Bronchial epithelial cell (primary cell): ENCODE measurements at regions not wholly inside any gene's neighbourhood (a gene's known extent, or its start where the extent isn't known, plus 50 kb on each side); places are given as distances from the start of the nearest gene placed in this dataset.

Experiments used
- DNase-seq: peaks from one replicate; pipeline ENCODE4 v3.0.0-alpha.2; 2010; ENCODE audit warnings: low read depth
- FAIRE-seq: peaks from 2 replicates; lab custom pipeline; 2011; peaks lifted over from hg19 to GRCh38; lab: Jason Lieb, UNC
- H3K27me3 ChIP-seq: 2 replicates; pipeline ENCODE4 v1.5.1; 2011; ENCODE audit warnings: low read length; ENCODE audit not compliant: control insufficient read depth, insufficient read depth
- H3K36me3 ChIP-seq: 2 replicates; pipeline ENCODE4 v1.5.1; 2011; ENCODE audit warnings: low read length; ENCODE audit not compliant: control insufficient read depth, insufficient read depth
- H3K4me3 ChIP-seq: 2 replicates; pipeline ENCODE4 v1.5.1; 2011; ENCODE audit warnings: mild to moderate bottlenecking, low read depth, low read length, control low read depth
- CTCF ChIP-seq: IDR thresholded peaks from 2 replicates; pipeline ENCODE4 v1.5.1; 2011; ENCODE audit warnings: mild to moderate bottlenecking, moderate library complexity, low read length, control low read depth, inconsistent platforms; ENCODE audit not compliant: insufficient read depth, severe bottlenecking

DNA sequence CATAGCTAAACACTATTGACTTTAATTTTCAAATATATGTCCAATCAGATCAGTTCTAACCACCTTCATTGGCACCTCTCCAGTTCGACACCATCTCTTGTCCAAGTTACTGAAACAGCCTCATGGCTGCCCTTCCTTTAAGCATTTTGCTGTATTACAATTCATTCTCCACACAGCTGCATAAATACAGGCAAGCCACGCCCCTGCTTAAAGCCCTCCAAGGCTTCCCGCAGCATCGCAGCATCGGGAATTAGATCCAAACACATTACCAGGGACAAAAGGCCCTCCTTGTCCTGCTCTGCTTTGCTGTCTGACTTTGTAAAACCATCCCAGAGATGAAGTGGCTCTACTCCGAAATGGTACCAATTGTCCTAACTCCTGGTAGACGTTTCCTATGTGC lies 75.1 kb upstream of the RAI14 start:
- Histone ChIP-seq H3K27me3 (no peaks in the 10 kb centered on the region), H3K4me3 (no peak overlapping the region), H3K36me3 (no peaks in the 10 kb centered on the region)
- no peak for FAIRE-seq
- DNase-seq = no peak
- no peak for TF ChIP-seq CTCF

GRCh38 chr5:34582371-34582770 lies 73.8 kb upstream of the RAI14 start:
- Histone ChIP-seq H3K4me3 (no peak overlapping the region), H3K36me3 (no peaks in the 10 kb centered on the region), H3K27me3 (no peaks in the 10 kb centered on the region)
- FAIRE-seq (no peak), DNase-seq (no peak)
- no peak for TF ChIP-seq CTCF

- DNase-seq (peak; percentile 69), FAIRE-seq (no peak)
- TF ChIP-seq CTCF = no peak
- H3K27me3 ChIP-seq = no peaks in the 10 kb centered on the region
- no peak overlapping the region for H3K4me3 ChIP-seq
- no peaks in the 10 kb centered on the region for H3K36me3 ChIP-seq
These were observed 73.0 kb upstream of the RAI14 start for GRCh38 chr5:34583167-34583566.

- FAIRE-seq = no peak
- no peak for TF ChIP-seq CTCF
- Histone ChIP-seq H3K27me3 (no peaks in the 10 kb centered on the region), H3K36me3 (no peaks in the 10 kb centered on the region), H3K4me3 (no peak overlapping the region)
- DNase-seq = no peak
These were observed 72.0 kb upstream of the RAI14 start for GRCh38 chr5:34584165-34584564.

GRCh38 chr5:34585601-34586104 lies 70.5 kb upstream of the RAI14 start:
- Histone ChIP-seq H3K4me3 (peak overlapping the region; percentile 30), H3K27me3 (no peaks in the 10 kb centered on the region), H3K36me3 (no peaks in the 10 kb centered on the region)
- FAIRE-seq (no peak), DNase-seq (peak; percentile 99)
- no peak for TF ChIP-seq CTCF
